DMS53 treated with DMSO at 0.1 percent for 48 hours (cell line): ENCODE measurements at regions not wholly inside any gene's neighbourhood (a gene's known extent, or its start where the extent isn't known, plus 50 kb on each side); places are given as distances from the start of the nearest gene placed in this dataset.
"Not testable (repeated sequence)": the region's sequence is repeated elsewhere in the genome, so short reads cannot be mapped to it uniquely, and the experiment has no call there.

Source experiments
- DNase-seq: peaks from one replicate; lab custom pipeline; 2025; ENCODE audit not compliant: unreplicated experiment; lab: John Stamatoyannopoulos, UW

GRCh38 chr12:87349681-87350080 is 679.5 kb downstream of the C12orf50 start:
- DNase-seq, result no peak

GRCh38 chr12:87348071-87348470 is 681.1 kb downstream of the C12orf50 start:
- DNase-seq, result no peak

GRCh38 chr12:87344699-87345098 is 684.5 kb downstream of the C12orf50 start:
- DNase-seq, result no peak

- DNase-seq, result no peak
Measured at GRCh38 chr12:87338681-87339080, 690.5 kb downstream of the C12orf50 start.

- DNase-seq, result no peak
Measured at GRCh38 chr12:87336814-87337336, 692.3 kb downstream of the C12orf50 start.

GRCh38 chr12:87332987-87333726 is 696.0 kb downstream of the C12orf50 start:
- DNase-seq, result no peak

GRCh38 chr12:87330071-87330555 is 699.1 kb downstream of the C12orf50 start:
- DNase-seq, result not testable (repeated sequence)

GRCh38 chr12:87329076-87329863 is 699.9 kb downstream of the C12orf50 start:
- DNase-seq, result no peak

- no peak for DNase-seq
Measured at GRCh38 chr12:87323369-87323768, 705.8 kb downstream of the C12orf50 start.

GRCh38 chr12:87320724-87321123 is 708.5 kb downstream of the C12orf50 start:
- no peak for DNase-seq

GRCh38 chr12:87317302-87317701 is 711.9 kb downstream of the C12orf50 start:
- peak; percentile 26 for DNase-seq

GRCh38 chr12:87311206-87311605 is 718.0 kb downstream of the C12orf50 start:
- no peak for DNase-seq

- no peak for DNase-seq
Measured at GRCh38 chr12:87310126-87310525, 719.1 kb downstream of the C12orf50 start.

GRCh38 chr12:87305481-87305880 is 723.7 kb downstream of the C12orf50 start:
- DNase-seq, result no peak

GRCh38 chr12:87304406-87304805 is 724.8 kb downstream of the C12orf50 start:
- DNase-seq, result peak; percentile 9

- DNase-seq, result no peak
Measured at GRCh38 chr12:87303396-87304012, 725.7 kb downstream of the C12orf50 start.

- no peak for DNase-seq
Measured at GRCh38 chr12:87302126-87302745, 727.0 kb downstream of the C12orf50 start.

GRCh38 chr12:87290505-87290904 is 738.7 kb downstream of the C12orf50 start:
- DNase-seq, result peak; percentile 6

GRCh38 chr12:87283886-87284285 is 745.3 kb downstream of the C12orf50 start:
- DNase-seq, result no peak

GRCh38 chr12:87283111-87283510 is 746.1 kb downstream of the C12orf50 start:
- no peak for DNase-seq

GRCh38 chr12:87280893-87281292 is 748.3 kb downstream of the C12orf50 start:
- no peak for DNase-seq
